GM18858 (cell line): ENCODE measurements at regions not wholly inside any gene's neighbourhood (a gene's known extent, or its start where the extent isn't known, plus 50 kb on each side); places are given as distances from the start of the nearest gene placed in this dataset.

ENCODE experiments used
- ATAC-seq: cut with Tn5 transposase; IDR thresholded peaks from one replicate; pipeline ENCODE4 v1.9.1; 2021; ENCODE audit not compliant: unreplicated experiment

DNA sequence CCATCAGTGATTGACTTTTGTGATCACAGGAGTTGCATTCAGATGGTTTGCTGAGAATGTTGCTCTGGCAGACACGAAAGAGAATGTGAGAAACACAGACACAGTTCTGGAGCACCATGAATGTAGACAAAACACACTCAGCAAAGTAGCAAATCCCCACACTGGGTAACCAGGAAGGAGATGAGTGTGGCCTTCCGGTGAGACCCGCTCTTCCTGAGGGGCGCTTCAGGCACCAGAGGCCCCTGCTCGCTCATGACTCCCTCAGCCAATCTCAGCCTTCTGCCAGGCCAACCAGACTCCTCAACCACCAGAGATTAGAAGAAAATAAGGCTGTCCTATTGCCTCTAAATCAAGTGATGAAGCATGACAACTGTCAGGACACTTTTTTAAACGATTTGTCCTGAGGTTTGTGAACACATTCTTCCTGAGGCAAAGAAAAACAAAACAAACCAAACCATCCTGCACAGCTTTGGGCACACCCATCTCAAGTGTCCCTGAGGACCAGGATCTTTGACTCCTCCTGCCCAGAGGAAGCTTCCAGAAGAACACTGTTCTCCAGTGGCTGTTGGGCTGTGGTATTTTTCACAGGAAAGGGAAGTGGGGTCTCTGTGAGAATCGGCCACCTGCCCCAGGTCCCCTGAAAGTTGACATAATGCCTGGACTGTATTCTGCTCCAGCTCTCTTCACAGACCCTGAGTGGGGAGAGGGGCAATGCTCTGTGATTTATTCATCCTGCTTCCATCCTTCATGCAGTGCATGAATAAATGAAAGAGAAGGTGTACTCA is 152.8 kb downstream of the BCL11A start:
- ATAC-seq = no peak

DNA sequence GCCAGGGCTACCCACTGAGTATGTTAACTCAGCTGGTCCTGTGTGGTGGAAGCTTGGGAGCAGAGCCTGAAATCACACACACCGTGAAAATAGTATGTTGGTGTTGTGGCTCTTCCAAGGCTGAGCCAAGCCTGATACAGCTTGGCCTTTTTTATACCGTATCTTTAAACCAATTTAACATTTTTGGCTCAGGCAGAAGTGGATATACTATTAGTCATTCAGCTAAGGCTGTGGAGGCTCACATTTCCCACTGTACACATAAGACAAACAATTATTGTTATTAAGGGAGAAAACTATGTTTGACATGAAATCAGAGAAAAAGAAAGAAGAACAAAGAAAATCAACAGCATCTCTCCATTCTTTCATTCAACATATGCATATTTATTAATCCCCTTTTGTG is 159.0 kb downstream of the BCL11A start:
- ATAC-seq = no peak

DNA sequence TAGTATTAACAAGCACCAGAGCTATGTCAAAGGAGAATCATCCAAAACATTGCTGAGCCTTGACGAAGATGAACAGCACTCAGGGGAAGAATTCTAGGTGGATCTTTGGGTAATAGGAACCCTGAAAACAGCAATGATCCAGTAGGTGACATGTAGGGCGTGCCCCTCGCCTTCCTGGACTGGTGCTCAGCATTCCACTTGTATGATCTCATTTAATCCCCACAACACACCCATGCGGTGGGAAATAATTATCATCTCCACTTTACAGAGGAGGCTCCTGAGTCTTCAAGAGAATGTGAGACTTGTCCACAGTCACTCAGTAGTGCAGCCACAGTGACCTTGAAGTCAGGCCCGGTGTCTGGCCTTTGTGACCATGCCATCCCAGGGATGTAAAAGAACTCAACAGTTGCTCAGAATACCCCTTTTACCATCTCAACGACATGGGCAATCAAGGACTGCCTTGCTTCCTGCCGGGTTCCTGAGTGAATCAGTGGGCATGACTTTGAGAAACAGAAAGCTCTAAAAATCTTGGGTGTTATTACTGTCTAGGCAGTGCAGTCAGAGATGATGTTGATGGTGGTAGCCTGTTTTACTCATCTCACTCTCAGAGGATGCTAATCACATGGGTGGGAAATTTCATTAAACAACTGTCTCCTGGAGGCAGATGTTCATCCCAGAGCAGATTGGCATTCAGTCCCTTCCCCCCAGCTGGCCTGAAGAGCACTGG is 161.6 kb downstream of the BCL11A start:
- no peak for ATAC-seq

DNA sequence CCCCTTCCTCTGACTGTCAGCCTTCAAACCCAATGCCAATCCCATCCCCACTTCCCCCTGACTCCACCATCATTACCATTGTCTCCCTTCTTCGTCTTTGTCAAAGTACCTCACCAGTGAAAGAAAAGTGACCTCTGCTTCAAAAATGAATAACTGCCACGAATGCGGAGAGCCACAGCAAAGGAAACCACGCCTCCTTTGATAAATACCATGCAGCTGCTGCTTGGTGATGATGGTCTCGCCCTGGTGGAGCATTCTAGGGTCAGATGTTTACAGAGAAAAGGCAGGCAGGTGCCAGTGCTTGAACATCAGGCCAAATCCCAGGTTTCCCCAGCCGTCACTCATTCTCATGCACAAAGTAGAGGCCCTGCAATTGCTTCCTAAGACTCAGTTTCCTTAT is 162.2 kb downstream of the BCL11A start:
- no peak for ATAC-seq

DNA sequence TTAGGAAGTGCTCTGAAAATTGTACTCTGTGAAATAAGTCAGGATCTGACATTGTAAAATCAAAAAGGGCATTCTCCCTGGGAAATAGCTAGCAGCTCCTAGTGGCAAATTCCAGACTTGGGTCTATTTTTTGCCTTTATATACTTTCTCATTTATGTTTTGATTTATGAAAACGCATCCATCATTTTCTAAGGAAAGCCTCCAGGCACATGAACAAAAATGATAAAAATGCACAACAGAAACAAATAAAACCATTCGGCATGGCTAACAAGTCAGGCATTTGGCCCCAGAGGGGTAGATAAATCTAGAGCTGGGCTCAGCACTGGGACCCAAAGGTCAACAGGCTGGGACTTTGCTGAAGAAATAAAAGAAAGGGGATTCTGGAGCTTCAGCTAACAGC is 167.0 kb downstream of the BCL11A start:
- no peak for ATAC-seq

DNA sequence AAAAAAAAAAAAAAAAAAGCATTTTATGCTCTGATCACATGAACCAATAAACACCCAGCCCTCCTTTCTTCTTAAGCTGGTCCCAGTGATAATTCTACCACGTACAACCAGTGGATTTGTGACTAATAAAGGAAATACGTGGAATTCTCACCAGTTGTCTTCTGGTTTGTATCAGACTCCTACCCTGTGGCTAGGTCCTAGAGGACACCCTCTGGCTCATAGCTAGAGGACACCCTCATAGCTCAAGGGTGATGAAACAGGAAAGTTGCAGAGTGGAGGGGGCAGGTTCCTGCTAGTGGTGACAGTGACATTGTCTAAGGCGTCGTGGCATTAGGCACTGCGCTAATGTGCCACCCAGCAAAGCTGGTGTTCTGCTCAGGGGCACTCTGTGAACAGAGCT is 167.8 kb downstream of the BCL11A start:
- no peak for ATAC-seq

DNA sequence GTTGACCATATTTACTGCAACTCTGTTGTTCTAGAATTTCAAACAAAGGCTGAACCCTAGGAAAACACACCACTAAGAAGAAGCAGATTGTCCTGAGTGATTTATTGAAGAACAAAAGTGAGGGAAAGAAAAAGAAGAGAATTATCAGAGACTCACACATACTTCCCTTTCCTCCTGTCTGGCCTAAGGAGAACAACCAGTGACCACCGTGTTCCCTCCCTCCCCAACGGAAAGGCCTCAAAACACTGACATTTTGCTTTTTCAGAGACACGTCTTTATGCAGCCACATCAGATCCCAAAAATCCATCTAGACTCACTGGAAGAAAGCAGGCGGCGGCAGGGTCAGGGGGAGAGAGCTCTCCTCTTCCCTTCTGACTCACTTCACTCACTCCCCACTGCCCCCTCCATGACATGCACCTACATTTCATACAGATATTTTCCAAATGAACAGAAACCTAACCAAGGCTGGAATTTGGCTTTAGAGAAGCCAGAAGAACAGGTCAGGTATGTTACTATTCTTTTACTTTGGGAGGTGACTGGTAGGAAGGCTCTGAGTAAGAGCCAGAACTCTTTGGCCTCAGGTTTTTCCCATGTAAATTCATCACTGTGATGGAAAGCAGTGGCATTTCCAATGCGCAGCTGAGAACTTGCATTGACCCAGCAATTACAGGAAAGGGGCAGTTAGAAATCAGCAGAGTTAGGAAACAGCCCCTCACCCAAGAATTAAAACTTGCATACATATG is 169.9 kb downstream of the BCL11A start:
- ATAC-seq = no peak

DNA sequence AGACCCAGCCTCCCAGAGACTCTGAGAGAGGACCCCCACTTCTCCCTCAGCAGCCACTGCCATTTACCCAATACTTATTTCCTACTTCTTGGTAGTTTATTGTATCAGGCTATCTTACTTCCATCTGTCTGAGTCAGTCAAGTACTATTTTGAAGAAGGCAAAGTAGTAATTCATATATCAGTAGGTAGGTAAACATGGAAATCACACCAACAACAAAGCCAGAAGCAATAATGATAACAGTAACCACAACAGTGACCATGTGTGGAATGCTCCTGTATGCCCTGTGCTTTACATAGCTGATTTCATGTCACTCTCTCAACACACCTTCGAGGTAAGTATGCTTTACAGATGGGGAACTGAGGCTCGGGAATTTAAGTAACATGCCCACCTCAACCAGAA is 173.0 kb downstream of the BCL11A start:
- ATAC-seq = no peak

DNA sequence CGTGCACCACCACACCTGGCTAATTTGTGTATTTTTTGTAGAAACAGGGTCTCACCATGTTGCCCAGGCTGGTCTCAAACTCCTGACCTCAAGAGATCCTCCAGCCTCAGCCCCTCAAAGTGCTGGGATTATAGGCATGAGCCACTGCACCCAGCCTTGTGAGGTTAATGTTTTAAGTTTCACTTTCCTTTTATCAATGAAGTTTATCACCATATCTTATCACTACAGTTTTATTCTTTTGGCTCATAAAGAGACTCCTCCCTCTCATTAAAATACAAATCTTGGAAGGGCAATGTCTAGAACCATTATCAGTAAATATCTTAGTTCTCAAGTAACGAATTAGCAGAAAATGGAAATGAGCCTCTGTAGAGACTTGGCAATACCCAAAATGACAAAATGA is 173.8 kb downstream of the BCL11A start:
- no peak for ATAC-seq

DNA sequence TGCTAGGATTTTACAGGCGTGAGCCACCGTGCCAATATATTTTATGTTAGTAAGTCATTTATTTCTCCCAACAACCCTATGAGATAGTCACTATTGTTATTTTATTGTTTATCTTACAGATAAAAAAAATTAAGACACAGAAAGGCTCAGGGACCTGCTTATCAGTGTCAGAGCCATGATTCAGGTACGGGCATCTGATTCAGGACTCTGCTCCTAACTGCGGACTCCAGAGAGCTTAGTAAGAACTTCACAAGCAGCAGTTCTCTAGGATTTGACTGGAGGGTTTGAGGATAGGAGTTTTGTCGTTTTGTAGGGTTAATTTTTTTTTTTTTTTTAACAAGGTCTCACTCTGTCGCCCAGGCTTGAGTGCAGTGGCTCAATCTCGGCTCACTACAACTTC is 174.2 kb downstream of the BCL11A start:
- ATAC-seq = no peak

DNA sequence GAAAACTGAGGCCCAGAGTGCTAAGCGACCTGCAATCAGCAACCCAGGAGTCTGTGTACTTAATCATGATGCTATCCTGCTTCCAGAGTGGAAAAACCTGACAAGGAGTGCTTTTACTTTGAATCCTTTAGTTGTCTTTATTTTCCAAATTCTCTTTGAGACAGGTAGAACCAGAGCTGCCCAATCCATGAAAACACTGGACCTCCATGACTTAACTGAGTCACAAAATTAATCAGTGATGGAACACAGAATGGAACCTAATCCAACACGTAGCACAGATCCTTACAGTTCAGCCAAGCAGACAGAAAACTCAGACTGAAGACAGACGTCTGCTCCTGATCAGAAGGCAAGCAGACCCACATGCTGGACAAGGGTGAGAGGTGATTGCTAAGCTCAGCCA is 175.6 kb downstream of the BCL11A start:
- ATAC-seq = no peak

DNA sequence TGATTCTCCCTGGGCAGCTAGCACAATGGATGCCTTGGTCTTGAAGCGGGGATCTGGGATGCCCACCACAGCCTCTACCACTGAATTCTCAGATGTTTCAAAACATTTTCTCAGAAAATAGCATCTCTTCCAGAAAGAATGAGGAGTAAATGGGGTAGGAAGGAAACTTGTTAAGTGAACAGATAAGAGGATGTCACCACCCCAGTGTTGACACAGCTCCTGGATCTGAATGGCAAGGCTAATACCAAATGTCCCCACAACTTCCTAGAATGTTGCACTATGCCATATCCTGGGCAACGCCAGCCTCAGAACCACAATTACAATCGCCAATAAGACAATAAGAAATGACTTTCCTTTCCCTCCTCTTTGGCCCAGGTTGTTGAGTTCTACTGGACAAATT is 177.2 kb downstream of the BCL11A start:
- ATAC-seq = no peak

DNA sequence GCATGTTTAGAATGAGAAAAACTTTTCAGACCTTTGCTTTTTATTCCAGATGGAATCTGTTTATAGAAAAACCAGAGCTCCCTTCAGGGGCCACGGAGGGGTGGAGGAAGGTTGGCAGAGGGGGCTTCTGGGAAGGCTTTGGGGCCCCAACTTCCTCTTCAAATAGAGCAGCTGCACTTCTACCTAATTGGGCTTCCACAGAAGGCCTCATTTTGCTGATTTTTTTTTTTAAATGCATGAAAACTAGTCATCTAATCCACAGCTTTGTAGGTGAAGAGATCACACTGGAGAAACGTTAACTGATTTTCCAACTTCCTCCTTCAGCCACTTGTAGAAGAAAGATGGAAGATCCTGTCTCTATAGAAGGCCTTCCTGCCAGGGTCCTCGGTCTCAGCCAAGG is 181.8 kb downstream of the BCL11A start:
- no peak for ATAC-seq

DNA sequence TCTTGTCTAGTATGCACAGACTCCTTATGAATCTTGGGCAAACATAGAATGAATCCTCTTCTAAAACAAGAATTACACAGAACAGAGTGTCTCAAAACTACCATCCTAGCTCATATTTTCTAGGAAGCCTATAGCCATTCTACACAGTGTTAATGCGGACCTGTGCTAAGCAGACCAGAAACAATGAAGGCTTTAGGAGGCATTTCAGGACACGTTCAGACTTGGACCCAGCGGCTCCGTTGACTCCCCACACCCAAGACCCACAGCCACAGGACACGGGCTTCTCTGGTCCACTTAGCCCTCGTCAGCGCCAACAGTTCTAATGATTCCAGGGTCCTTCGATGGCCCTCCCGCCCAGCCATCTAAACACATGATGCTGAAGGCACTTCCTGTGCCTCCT is 182.2 kb downstream of the BCL11A start:
- no peak for ATAC-seq

DNA sequence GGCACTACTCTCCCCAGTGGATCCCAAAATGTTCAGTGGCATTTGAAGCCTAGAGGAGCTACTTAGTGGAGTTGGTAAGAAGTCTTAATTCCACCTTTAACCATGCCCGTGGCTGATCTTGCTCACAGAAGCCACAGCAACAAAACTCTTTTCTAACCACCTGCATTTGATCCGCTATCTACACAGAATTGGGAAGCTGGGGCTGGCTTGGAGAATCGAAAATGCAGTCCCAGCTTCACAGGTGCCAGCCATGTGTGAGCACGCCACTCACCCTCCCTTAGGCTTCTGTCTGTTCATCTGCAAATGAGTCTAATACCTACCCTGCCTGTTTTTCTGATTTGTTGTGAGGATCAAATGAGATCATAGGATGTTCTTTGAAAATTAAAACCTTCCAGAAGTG is 182.6 kb downstream of the BCL11A start:
- ATAC-seq = no peak

DNA sequence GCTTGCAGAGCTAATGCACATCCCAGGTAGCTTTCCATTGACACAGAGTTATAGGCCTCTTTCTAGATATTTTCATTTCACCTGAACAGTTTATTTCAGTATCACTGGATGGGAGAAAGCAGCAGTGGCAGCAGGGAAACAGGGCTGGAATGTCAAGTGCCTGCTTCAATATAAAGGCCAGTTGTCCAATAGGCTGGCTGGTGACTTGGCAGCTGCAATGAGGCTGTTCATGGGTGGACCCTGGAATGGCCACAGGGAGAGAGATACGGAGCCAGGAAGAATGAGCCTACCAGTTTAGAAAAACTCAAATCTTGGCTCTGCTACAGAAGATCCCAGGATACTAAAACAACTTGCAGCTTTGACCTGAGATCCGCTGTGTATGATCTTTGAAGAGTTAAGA is 185.0 kb downstream of the BCL11A start:
- no peak for ATAC-seq

DNA sequence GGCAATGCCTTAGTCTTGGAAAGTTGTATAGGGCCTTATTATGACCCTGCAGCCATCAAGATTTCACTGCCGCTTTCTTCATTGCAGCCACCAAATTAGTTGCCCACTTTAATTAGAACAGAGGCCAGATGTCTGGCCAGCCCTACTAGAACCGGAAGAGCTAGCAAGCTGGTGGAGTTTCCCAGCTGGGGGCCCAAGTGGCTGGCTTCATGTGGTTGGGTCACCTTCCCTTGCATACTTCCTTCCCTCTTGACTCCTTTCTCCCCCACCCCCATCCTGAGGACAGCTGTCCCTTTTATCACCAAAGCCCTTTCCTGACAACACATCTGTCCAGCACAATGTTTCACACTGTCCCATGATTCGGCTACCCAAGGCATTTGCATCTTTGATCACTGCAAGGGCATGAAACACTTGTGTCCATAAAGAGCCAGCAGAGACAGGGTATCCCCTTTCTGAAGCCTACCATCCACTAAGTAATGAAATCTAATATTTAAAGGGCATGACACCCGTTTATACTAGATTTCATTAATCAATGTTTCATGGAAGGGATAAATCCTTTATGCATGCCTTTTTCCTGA is 187.2 kb downstream of the BCL11A start:
- peak; percentile 36 for ATAC-seq

DNA sequence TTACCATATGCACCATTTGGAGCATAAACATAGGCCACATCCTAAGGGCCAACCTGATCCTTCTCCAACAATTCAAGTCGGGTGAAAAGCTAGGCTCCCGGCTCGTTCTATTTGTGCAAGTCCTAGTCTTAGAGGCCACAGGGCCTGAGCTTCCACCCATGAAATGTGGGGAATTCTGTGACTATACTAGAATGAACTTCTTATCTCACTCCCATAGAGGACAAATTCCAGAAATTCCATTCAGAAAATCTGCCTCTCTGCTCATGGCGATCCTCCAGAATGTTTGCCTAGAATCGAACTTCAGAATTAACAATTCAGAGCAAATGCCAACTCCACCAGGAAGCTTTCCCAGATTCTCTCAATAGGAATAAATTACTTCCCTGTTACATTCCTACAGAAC is 187.9 kb downstream of the BCL11A start:
- ATAC-seq = no peak

DNA sequence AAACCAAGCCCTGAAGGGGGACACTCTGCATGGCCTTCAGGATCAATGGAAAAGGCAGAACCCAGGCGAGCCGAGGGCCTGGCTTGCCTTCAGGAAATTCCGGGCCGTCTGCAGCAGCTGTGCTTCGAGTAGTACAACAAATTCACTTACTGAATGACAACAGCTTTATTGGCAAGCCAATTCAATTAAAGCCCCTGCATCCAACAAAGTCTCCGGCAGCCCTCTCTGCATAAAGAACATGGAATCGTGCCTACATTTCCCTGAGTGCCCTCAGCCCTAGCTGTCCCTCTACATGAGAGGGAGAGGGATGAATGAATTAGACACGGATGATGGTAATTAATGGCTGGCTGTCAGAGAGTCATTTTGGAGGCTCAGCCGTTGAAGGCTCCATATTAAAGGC is 189.0 kb downstream of the BCL11A start:
- no peak for ATAC-seq

DNA sequence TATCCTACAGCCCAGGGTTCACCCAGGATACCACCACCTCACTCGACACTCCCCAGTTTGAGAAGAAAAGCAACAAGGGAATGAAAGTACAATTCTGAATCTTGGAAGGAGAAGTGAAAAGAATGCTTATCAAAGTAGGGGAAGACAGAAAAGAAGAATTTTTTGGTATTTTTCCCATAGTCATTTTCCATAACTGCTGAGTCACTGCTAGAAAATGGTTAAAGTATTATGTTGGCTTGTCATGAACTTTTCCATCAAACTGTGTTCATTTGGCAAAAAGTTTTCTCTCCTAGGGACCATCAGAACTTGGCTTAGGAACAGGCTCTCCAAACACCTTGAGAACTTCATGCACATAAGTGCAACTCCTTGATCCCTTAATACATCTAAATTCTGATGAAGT is 192.0 kb downstream of the BCL11A start:
- no peak for ATAC-seq

DNA sequence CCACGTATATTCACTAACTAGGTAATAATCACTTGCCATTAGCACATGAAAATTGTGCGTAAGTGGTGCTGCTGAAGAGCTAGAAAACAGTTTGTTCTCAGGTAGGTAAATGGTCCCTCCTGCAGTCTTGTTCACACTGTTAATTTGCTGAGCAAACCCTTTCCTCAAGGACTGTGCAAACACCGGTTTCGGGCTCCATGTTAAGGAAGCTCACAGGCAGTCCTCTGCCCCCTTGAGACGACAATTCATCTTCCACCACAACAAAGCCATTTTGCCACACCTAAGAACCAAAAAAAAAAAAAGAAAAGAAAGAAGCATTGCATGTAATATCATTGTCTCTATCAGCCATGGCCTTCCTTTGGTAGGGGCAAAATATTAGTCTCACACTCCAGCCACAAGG is 193.9 kb downstream of the BCL11A start:
- ATAC-seq = no peak

DNA sequence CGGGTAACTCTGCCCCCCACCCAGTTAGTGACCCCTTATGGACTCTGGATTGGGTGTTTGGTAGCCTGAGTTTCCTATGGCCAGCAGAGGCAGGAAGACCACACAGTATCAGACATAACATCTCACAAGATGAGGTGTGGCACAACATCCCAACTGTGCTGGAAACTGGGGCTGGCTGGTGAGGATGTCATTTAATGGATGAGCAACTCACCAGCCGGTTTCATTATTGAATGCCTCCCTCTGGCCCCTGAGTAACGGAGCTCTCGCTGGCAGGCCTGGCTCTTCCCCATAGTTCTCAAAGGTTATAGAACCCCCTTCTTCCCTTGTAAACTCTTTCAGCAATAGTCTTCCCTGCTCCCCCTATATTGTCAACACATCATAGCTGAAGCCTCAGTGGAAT is 195.0 kb downstream of the BCL11A start:
- ATAC-seq = no peak
